Sigmoid colon (tissue), 6 donors: ENCODE measurements at regions not wholly inside any gene's neighbourhood (a gene's known extent, or its start where the extent isn't known, plus 50 kb on each side); places are given as distances from the start of the nearest gene placed in this dataset.

Experiments
- DNase-seq: peaks from one replicate; pipeline ENCODE4 v3.0.0-alpha.2; 2019
- H3K27ac ChIP-seq, 4 donors: fragments of 200-600 bp; sonication (generic); one replicate each; pipeline ENCODE4 v1.5.1; 2016 to 2019; ENCODE audit warnings: mild to moderate bottlenecking in 1 of 4
- H3K27me3 ChIP-seq, 3 donors: fragments of 200-600 bp; sonication (generic); one replicate each; pipeline ENCODE4 v1.5.1; 2019; ENCODE audit warnings: mild to moderate bottlenecking in 1 of 3
- H3K36me3 ChIP-seq, 4 donors: fragments of 200-600 bp; sonication (generic); one replicate each; pipeline ENCODE4 v1.5.1; 2016 to 2019
- H3K4me1 ChIP-seq, 4 donors: fragments of 200-600 bp; sonication (generic); one replicate each; pipeline ENCODE4 v1.5.1; 2017 to 2019
- H3K4me3 ChIP-seq, 4 donors: fragments of 200-600 bp; sonication (generic); one replicate each; pipeline ENCODE4 v1.5.1; 2017 to 2019; ENCODE audit warnings: mild to moderate bottlenecking in 2 of 4, moderate library complexity in 1 of 4
- H3K9me3 ChIP-seq, 4 donors: fragments of 200-600 bp in 3 of 4; sonication (generic) in 3 of 4; one replicate each; pipeline versions ENCODE4 v1.5.1 to v1.6.1; 2013 to 2019
- EP300 ChIP-seq, 4 donors: sonication (generic); formaldehyde crosslinking; IDR thresholded peaks; one replicate each; pipeline ENCODE4 v1.6.1; 2017; ENCODE audit warnings: antibody characterized with exemption in 4 of 4
- POLR2A ChIP-seq, 2 donors: fragments of 450-650 bp; IDR thresholded peaks; one replicate each; pipeline ENCODE4 v1.6.1; 2016; ENCODE audit warnings: antibody characterized with exemption in 2 of 2, mild to moderate bottlenecking in 2 of 2, moderate library complexity in 2 of 2
- POLR2AphosphoS5 ChIP-seq, 4 donors: sonication (generic); formaldehyde crosslinking; IDR thresholded peaks; one replicate each; pipeline ENCODE4 v1.6.1; 2017; ENCODE audit warnings: antibody characterized with exemption in 4 of 4
- WGBS, 2 donors: extraction: QIAGEN DNeasy Blood & Tissue Kit; methylation state at CpG; one replicate each; pipeline ENCODE4 v1.1.7; 2013; 5-methylcytosine and 5-hydroxymethylcytosine counted together
- intact Hi-C: fragments of 100-400 bp; cut with DNase I; formaldehyde crosslinking; loops from one replicate; pipeline ENCODE4 v1.15.1; 2023
- TF ChIP-seq, protein P1 (sequence below), 4 experiments: fragments of 450-650 bp in 3 of 4; fragments of 200-600 bp in 1 of 4; IDR thresholded peaks; one replicate each; pipeline ENCODE4 v1.5.1; 2016 to 2019; ENCODE audit warnings: antibody characterized with exemption in 4 of 4, mild to moderate bottlenecking in 3 of 4, moderate library complexity in 2 of 4
- donor health status: healthy with polysubstance abuse.
- donor health status: healthy.

DNA sequence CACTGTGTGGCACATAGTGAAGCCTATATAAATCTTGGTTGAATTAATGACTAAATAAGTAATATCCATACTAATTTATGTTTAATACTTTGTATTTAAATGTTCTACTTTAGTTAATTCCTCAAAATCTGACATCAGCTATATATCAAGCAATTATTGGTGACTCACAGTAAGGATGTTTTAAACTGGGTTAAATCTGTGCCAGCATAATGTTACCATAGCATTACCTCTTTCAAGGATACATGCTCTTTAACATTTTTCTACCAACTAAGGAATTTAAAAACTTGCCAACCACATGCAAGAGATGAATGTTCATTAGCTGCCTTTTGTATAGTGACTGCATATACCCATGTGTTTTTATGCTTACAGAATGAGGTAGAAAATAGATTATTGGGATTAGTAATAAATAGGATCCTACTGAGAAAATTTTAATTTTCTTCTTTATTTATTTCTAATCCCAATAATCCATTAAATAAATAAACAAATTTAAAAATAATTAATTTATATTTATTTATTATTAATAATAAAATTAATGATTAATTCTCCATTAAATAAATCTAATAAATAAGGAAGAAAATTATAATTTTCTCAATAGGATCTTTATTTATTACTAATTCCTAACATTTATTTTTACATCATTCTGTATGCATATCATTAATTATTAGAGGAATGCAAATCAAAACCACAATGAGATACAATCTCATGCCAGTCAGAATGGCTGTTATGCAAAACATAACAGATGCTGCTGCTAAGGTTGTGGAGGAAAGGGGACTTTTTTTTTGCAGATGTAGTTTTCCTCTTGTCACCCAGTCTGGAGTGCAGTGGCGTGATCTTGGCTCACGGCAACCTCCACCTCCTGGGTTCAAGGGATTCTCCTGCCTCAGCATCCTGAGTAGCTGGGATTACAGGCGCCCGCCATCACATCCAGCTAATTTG, 410.7 kb upstream of the DSEL start:
- TF ChIP-seq, protein P1, sequence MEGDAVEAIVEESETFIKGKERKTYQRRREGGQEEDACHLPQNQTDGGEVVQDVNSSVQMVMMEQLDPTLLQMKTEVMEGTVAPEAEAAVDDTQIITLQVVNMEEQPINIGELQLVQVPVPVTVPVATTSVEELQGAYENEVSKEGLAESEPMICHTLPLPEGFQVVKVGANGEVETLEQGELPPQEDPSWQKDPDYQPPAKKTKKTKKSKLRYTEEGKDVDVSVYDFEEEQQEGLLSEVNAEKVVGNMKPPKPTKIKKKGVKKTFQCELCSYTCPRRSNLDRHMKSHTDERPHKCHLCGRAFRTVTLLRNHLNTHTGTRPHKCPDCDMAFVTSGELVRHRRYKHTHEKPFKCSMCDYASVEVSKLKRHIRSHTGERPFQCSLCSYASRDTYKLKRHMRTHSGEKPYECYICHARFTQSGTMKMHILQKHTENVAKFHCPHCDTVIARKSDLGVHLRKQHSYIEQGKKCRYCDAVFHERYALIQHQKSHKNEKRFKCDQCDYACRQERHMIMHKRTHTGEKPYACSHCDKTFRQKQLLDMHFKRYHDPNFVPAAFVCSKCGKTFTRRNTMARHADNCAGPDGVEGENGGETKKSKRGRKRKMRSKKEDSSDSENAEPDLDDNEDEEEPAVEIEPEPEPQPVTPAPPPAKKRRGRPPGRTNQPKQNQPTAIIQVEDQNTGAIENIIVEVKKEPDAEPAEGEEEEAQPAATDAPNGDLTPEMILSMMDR (IDR thresholded peaks at IDR 0.05): no peak
- TF ChIP-seq POLR2AphosphoS5 (IDR thresholded peaks at IDR 0.05): no peak
- no peak for TF ChIP-seq EP300 (IDR thresholded peaks at IDR 0.05)
- no peak for TF ChIP-seq POLR2A (IDR thresholded peaks at IDR 0.05)
- WGBS, 2 donors: 90 to 94% methylated on average over 4 of the region's 4 CpGs
- intact Hi-C loops: no loop called here
- H3K4me1 ChIP-seq: no peaks in the 10 kb centered on the region
- H3K27ac ChIP-seq: no peak overlapping the region
- no peak for DNase-seq
- H3K4me3 ChIP-seq: no peak overlapping the region
- H3K36me3 ChIP-seq: no peaks in the 10 kb centered on the region
- no peaks in the 10 kb centered on the region for H3K27me3 ChIP-seq
- H3K9me3 ChIP-seq: no peaks in the 10 kb centered on the region

- Histone ChIP-seq H3K4me3 (no peak overlapping the region), H3K36me3 (no peaks in the 10 kb centered on the region), H3K27me3 (no peaks in the 10 kb centered on the region), H3K27ac (no peak overlapping the region), H3K9me3 (no peaks in the 10 kb centered on the region), H3K4me1 (no peaks in the 10 kb centered on the region)
- TF ChIP-seq POLR2AphosphoS5 (IDR thresholded peaks at IDR 0.05) (no peak), EP300 (IDR thresholded peaks at IDR 0.05) (no peak), POLR2A (IDR thresholded peaks at IDR 0.05) (no peak)
- TF ChIP-seq, protein P1 (IDR thresholded peaks at IDR 0.05): no peak
- 75 to 79% methylated on average over 1 of the region's 1 CpG for WGBS, 2 donors
- no peak for DNase-seq
- intact Hi-C loops: no loop called here
These were observed 408.1 kb upstream of the DSEL start for GRCh38 chr18:67924656-67925055.

GRCh38 chr18:67919316-67919715, 402.8 kb upstream of the DSEL start:
- Histone ChIP-seq H3K36me3 (no peaks in the 10 kb centered on the region), H3K9me3 (no peaks in the 10 kb centered on the region), H3K27ac (no peak overlapping the region), H3K4me1 (no peaks in the 10 kb centered on the region), H3K27me3 (no peaks in the 10 kb centered on the region), H3K4me3 (no peak overlapping the region)
- no peak for DNase-seq
- intact Hi-C loops: no loop called here
- TF ChIP-seq POLR2AphosphoS5 (IDR thresholded peaks at IDR 0.05) (no peak), EP300 (IDR thresholded peaks at IDR 0.05) (no peak), POLR2A (IDR thresholded peaks at IDR 0.05) (no peak)
- TF ChIP-seq, protein P1 (IDR thresholded peaks at IDR 0.05): no peak
- WGBS, 2 donors: 93 to 98% methylated on average over 1 of the region's 1 CpG

GRCh38 chr18:67916097-67916496, 399.6 kb upstream of the DSEL start:
- intact Hi-C loops: no loop called here
- Histone ChIP-seq H3K9me3 (no peaks in the 10 kb centered on the region), H3K27ac (no peak overlapping the region), H3K36me3 (no peaks in the 10 kb centered on the region), H3K27me3 (no peaks in the 10 kb centered on the region), H3K4me3 (no peak overlapping the region), H3K4me1 (no peaks in the 10 kb centered on the region)
- 92 to 93% methylated on average over 7 of the region's 7 CpGs for WGBS, 2 donors
- no peak for DNase-seq
- TF ChIP-seq POLR2AphosphoS5 (IDR thresholded peaks at IDR 0.05): no peak
- TF ChIP-seq, protein P1 (IDR thresholded peaks at IDR 0.05): no peak
- TF ChIP-seq EP300 (IDR thresholded peaks at IDR 0.05): no peak
- no peak for TF ChIP-seq POLR2A (IDR thresholded peaks at IDR 0.05)
